T-helper 1 cell (primary cell): ENCODE measurements at regions not wholly inside any gene's neighbourhood (a gene's known extent, or its start where the extent isn't known, plus 50 kb on each side); places are given as distances from the start of the nearest gene placed in this dataset.
"Not testable (repeated sequence)": the region's sequence is repeated elsewhere in the genome, so short reads cannot be mapped to it uniquely, and the experiment has no call there.

Source experiments
- DNase-seq, 5 donors: peaks; one replicate each; pipeline ENCODE4 v3.0.0-alpha.2; 2012 to 2020

DNA sequence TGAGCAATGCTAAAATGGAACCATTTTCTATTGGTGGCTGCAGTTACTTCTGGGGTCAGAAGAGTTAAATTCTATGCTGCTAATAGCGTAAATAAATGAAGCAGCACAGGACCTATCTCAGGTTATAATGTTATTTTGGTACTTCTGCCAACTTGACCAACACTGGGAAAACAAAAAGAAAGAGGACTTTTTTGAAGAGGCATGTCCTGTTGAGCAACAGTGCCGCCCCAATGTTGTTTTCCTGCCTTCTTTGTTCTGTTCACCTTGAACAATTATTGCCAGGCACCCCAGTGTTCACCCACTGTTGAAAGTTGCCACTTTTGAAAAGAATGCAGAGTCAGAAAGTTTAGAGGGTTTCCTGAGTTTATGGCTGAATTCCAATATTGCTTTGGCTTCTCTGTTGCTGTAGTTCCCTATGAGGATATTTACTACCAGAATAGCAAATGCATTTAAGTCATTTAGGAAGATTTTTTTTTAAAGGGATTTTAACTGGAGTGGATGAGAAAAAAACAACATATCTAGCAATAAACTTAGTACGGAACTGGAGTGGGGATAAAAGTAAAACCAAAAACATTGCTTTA, 679.0 kb upstream of the DPPA4 start:
- DNase-seq: no peak

DNA sequence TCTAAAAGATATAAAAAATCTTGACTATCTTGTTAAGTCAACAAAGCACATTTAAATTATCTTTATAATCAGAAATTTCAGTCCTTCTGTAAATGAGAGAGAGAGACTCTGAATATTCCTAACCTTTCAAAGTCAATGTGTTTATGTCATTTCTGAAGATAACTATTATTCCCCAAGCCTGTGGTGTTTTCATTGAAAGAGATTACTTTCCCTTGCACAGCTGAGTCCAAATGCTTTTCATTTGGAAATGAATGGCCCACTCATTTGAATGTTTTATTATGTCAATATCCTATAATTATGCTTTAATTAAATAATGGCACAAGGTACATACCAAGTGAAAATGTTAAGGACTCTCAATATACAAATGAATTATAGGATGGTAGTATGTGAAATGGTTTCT, 680.0 kb upstream of the DPPA4 start:
- DNase-seq: no peak

DNA sequence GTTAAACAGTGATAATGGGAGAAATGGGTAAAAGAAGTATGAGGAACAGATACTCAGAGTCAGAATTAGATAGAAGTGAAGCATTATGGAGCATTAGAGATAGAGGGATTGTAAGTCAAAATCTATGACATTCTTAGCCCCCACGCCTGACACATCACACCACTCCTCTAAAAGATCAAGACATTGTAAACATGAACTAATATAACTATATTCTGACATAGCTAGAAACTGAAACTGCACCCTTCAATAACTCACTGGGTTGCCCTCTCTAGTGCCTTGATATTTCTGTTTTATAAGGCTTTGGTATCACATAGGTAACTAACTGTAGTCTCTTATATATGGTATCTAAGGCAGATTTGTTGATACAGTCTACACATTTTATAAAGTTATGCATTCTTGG, 684.3 kb upstream of the DPPA4 start:
- DNase-seq: no peak

GRCh38 chr3:110023022-110023421, 685.7 kb upstream of the DPPA4 start:
- DNase-seq: not testable (repeated sequence)

GRCh38 chr3:110026421-110026820, 689.1 kb upstream of the DPPA4 start:
- DNase-seq: no peak

DNA sequence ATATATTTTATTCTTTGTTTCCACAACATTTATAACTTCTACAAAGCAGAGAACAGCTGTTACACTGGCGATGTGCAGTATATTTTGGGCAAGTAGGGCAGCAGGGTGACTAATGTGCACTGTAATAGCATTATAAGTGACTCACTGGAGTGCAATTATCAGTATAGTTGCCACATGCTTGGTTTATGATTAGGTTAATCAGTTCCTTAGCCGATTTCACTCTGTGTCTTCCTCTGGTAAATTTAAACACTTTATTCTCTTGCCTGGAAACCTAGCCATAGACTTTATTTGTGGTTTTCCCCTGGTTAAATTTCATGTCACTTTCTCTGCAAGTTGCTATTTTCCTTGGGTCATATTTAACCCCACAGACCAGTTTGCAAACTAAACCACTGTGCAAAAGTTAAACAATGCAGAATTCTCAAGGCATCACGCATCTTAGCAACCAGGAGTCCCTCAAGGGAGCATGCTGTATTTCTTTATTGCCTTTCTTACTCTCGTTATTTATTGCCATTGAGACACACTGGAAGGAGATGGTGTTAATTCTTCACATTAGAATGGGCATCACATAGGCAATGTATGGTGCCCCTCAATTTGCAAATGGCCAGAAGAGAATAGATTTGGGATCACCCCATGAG, 690.2 kb upstream of the DPPA4 start:
- DNase-seq: no peak

DNA sequence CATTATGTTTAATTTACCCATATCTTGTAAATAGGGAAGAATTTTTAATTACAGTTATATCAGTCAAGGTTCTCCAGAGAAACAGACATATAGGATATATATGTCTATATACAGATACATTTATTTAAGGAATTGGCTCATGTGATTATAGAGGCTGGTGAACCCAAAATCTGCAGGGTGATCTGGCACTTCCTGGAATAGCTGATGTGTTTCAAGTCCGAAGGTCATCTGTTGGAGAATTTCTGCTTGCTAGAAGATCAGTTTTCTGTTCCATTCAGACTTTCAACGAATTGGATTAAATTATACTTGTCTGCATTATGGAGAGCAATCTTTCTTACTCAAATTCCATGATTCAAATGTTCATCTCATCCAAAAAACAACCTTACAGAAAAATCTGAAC, 694.6 kb upstream of the DPPA4 start:
- DNase-seq: no peak

GRCh38 chr3:110059431-110059830, 722.1 kb upstream of the DPPA4 start:
- no peak for DNase-seq

- DNase-seq: no peak
Measured at GRCh38 chr3:110062716-110063115, 725.4 kb upstream of the DPPA4 start.

DNA sequence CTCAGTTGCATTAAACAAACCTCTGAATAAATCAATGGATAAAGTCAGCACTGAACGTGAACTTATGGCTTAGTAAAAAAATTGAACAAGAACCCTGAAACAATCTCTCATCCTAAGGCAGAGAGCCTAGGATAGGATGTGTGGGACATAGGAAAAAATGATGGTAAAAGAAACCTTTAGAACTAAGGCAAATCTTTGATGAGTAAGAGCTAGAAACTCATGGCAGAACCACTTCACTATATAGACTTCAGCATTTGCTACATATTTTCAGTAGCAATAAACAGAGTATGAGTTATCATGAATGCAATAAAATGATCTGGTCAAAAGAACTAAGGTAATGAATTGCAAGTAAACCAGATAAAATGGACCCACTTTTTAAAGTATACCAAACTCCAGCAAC, 725.8 kb upstream of the DPPA4 start:
- DNase-seq: no peak

GRCh38 chr3:110066206-110066605, 728.9 kb upstream of the DPPA4 start:
- DNase-seq: no peak

DNA sequence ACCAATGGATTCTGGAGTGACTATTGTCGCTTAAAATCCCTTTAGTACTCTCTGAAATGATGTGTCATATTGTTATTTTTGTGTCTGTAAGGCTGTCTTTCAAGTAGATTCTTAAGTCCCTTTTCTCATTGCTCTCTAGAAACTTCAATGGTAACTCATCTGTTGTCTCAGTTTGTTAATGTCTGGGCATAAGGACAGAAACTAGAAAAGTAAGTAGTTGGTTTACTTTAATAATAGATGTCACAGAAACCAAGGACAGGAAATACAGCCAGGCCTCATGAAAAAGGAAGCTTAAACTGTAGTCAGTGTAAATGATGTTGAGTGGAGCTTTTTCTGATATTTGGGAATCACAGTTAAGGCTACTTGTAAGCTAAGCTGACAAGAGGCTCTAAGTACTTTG, 730.2 kb upstream of the DPPA4 start:
- no peak for DNase-seq

DNA sequence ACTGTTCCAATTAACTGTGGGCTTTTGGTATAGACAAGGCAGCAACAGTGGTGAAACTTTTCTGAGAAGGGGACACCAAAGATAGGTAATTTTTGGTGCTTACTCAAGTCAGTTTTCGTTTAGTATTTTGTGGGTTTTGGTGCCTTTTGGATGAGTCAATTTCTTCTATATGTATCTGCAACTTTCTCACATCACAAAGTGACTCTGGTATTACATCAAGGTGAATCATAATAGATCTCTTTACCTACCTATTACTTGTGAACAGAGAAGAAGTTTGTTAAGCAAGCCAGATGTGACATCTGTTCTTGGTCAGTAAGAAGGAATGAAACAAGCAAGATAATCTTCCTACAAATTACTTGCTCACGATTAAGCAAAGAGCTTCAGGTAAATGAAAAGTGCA, 732.4 kb upstream of the DPPA4 start:
- peak in 1 of 5 donors; percentile 2 for DNase-seq

- DNase-seq: no peak
Measured at GRCh38 chr3:110070161-110070916, 733.0 kb upstream of the DPPA4 start.

DNA sequence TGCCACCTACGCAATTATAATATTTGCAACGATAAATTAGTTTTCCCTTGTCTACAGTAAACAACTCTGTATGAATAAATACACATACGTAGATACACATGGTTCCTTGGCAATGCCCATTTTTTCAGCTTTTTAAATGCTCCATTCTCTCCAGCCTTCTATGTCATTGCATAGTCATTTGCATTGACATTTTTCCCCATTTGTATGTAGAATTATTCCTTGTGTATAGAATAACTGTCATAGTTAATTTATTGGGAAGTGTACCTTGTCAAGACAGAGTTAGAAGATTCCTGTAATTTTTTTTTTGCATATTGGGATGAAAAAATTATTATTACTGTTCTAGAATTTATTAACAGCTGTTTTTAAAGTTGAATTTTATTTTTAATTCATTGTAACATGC, 736.7 kb upstream of the DPPA4 start:
- no peak for DNase-seq

- DNase-seq: no peak
Measured at GRCh38 chr3:110077093-110077492, 739.7 kb upstream of the DPPA4 start.

- DNase-seq: no peak
Measured at GRCh38 chr3:110093411-110093810, 756.1 kb upstream of the DPPA4 start.

DNA sequence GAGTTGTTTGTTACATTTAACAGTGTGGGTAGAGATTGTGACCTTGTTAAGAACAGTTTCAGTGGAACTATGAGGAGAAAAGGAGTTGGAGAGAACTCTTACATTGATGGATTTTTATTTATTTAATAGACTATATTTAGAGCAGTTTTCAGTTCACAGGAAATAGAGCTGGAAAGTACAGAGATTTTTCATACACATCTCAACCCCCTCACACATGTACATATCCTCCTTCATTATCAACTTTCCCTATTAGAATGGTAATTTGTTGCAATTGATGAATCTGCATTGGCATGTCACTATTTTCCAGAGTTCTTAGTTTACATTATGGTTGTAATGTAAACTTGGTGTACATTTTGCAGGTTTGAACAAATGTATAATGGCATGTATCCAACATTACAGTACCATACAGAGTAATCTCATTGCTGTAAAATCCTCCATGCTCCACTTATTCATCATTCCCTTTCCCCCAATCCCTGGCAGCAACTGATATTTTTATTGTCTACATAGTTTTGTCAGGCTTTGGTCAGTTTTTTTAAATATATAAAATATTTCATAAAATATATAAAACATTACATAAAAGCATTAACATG, 756.6 kb upstream of the DPPA4 start:
- DNase-seq: no peak

- no peak for DNase-seq
Measured at GRCh38 chr3:110099711-110100110, 762.4 kb upstream of the DPPA4 start.

DNA sequence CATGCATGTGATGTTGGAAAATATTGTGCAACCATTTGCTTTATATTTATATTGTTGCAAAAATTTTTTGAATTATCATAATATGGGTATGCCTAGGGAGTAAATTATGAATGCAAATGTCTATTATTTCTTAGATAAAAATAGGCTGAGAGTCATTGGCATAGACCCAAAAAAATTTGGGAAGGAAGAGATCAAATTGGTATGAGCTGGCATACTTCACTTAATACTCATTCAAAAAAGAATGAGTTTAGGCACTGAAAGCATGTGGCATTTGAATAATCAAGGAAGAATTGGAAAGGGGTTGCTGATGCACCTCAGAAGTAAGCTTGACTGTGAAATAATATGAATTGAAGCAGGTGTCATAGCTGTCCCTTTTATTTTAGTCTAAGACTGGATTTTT, 764.0 kb upstream of the DPPA4 start:
- no peak for DNase-seq

DNA sequence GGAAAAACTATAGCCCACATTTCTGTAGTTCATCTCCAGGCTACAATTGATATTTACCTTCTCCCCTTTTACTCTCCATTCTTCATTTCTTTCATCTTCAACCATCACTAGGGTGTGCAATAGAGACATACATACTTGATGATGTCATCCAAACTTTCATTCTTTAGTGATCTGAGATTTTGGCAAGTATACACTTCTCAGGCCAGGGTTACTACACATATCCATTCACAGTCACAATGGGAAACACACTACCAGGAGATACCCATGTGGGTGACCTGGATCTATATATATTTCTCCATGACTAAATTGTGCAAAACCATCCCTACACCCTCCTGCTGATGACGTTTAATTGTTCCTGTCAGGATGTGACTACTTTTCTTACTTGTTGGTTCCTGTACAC, 769.5 kb upstream of the DPPA4 start:
- DNase-seq: no peak

DNA sequence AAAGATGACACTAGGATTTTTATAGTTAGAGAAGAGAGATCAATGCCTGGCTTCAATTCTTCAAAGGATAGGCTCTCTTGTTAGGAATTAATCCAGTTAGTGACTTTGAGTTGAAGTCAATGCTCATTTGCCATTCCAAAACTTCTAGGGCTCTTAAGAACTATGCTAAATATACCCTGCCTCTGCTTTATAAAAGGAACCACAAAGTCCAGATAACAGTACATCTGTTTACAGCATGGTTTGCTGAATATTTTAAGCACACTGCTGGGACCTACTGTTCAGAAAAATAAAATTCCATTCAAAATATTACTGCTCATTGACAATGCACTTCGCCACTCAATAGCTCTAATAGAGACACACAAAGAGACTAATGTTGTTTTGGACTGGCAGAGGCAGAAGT, 786.6 kb upstream of the DPPA4 start:
- no peak for DNase-seq

- no peak for DNase-seq
Measured at GRCh38 chr3:110126065-110126464, 788.7 kb upstream of the DPPA4 start.

DNA sequence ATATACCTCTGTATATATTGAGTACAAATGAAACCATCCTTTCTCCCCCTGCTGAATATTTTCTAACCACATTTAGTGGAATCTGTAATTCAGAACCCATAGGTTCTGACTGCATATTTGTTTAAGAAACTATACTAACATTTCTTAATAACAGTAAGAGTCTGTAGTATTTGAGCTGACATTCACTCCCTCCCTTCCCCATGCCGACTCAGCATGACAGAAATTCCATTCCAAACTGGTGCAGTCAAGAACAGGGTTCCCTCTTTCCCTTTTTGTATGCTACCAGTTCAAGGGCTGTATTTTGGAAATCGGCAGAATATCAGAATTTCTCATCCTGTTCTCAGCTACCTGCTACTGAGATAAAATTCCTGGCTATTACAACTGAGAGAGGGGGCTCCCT, 796.6 kb upstream of the DPPA4 start:
- no peak for DNase-seq
